HG02798 (cell line): ENCODE measurements at regions not wholly inside any gene's neighbourhood (a gene's known extent, or its start where the extent isn't known, plus 50 kb on each side); places are given as distances from the start of the nearest gene placed in this dataset.

Experiments
- ATAC-seq: cut with Tn5 transposase; IDR thresholded peaks from one replicate; pipeline ENCODE4 v1.9.1; 2021; ENCODE audit warnings: mild to moderate bottlenecking; ENCODE audit not compliant: unreplicated experiment, poor library complexity

GRCh38 chr11:110034806-110035205 lies 58.4 kb upstream of the ZC3H12C start:
- no peak for ATAC-seq

- no peak for ATAC-seq
Measured at GRCh38 chr11:110035357-110035756, 57.8 kb upstream of the ZC3H12C start.

- no peak for ATAC-seq
Measured at GRCh38 chr11:110038201-110038600, 55.0 kb upstream of the ZC3H12C start.
